GM12878 (cell line): ENCODE measurements at regions not wholly inside any gene's neighbourhood (a gene's known extent, or its start where the extent isn't known, plus 50 kb on each side); places are given as distances from the start of the nearest gene placed in this dataset.

ENCODE experiments used
- ATAC-seq: fragments of 200-7000 bp; cut with Tn5 transposase; 3 replicates; pipeline ENCODE4 v1.9.1; 2020; ENCODE audit warnings: mild to moderate bottlenecking, moderate library complexity
- BruUV-seq: library from RNA; stranded (reverse); fragments of 400-500 nt; replicated peaks from 2 replicates; lab custom pipeline; 2021; lab: Mats Ljungman, UMichigan
- CTCF ChIA-PET: fragments of 300-600 bp; sonication (Branson Sonifier 250); formaldehyde crosslinking; extraction: SDS; loops from one replicate; lab custom pipeline; 2021; ENCODE audit warnings: inconsistent platforms; lab: Yijun Ruan, JAX
- POLR2A ChIA-PET: fragments of 350-600 bp; formaldehyde crosslinking; extraction: SDS; loops from one replicate; lab custom pipeline; 2021; ENCODE audit warnings: inconsistent platforms; lab: Charles Lee
- RAD21 ChIA-PET: fragments of 300-600 bp; sonication (Branson Sonifier 250); formaldehyde crosslinking; loops from one replicate; lab custom pipeline; 2023; ENCODE audit warnings: antibody characterized with exemption; ENCODE audit not compliant: unreplicated experiment; lab: Charles Lee
- SMC1A ChIA-PET: fragments of 300-600 bp; sonication (Branson Sonifier 250); formaldehyde crosslinking; loops from one replicate; lab custom pipeline; 2023; ENCODE audit not compliant: unreplicated experiment, uncharacterized antibody; lab: Charles Lee
- DNase-seq: peaks from one replicate; pipeline ENCODE4 v3.0.0-alpha.2; 2011; ENCODE audit warnings: low read depth, low spot score
- FAIRE-seq: peaks from 3 replicates; lab custom pipeline; 2011; peaks lifted over from hg19 to GRCh38; lab: Jason Lieb, UNC
- H2AFZ ChIP-seq: 2 replicates; pipeline ENCODE4 v1.6.0; 2011; ENCODE audit warnings: low read depth, low read length, control low read depth; ENCODE audit not compliant: control insufficient read depth
- H3K27ac ChIP-seq: 2 replicates; pipeline ENCODE4 v1.5.1; 2011; ENCODE audit warnings: control low read depth; ENCODE audit not compliant: control insufficient read depth, insufficient read depth
- H3K27me3 ChIP-seq, 2 experiments: replicated peaks in 1 of 2; 2 replicates each; pipeline versions ENCODE4 v1.6.0 to v1.6.1; 2011; ENCODE audit warnings: low read length in 1 of 2; ENCODE audit not compliant: control insufficient read depth in 2 of 2, insufficient read depth in 2 of 2
- H3K36me3 ChIP-seq, 2 experiments: 2 replicates each; pipeline ENCODE4 v1.5.1; 2011; ENCODE audit warnings: low read length in 1 of 2; ENCODE audit not compliant: control insufficient read depth in 2 of 2, insufficient read depth in 2 of 2
- H3K4me1 ChIP-seq: 2 replicates; pipeline ENCODE4 v1.6.1; 2011; ENCODE audit warnings: mild to moderate bottlenecking, low read length, moderate library complexity, mixed read lengths; ENCODE audit not compliant: control insufficient read depth, insufficient read depth
- H3K4me2 ChIP-seq: 2 replicates; pipeline ENCODE4 v1.6.0; 2011; ENCODE audit warnings: control low read depth; ENCODE audit not compliant: control insufficient read depth, insufficient read depth
- H3K4me3 ChIP-seq: fragments of 200-600 bp; sonication (generic); 2 replicates; pipeline ENCODE4 v1.5.1; 2016
- H3K79me2 ChIP-seq: 2 replicates; pipeline ENCODE4 v1.6.0; 2011; ENCODE audit warnings: low read length; ENCODE audit not compliant: control insufficient read depth, insufficient read depth
- H3K9ac ChIP-seq: 2 replicates; pipeline ENCODE4 v1.8.0; 2011; ENCODE audit warnings: low read length, control low read depth, mixed read lengths; ENCODE audit not compliant: control insufficient read depth, insufficient read depth
- H3K9me3 ChIP-seq: replicated peaks from 3 replicates; pipeline ENCODE4 v1.5.1; 2011; ENCODE audit warnings: mild to moderate bottlenecking, low read length; ENCODE audit not compliant: control insufficient read depth, insufficient read depth
- H4K20me1 ChIP-seq: 2 replicates; pipeline ENCODE4 v1.6.0; 2011; ENCODE audit not compliant: control insufficient read depth, insufficient read depth
- BACH1 ChIP-seq: fragments of 450-650 bp; IDR thresholded peaks from 2 replicates; pipeline ENCODE4 v1.6.1; 2017; ENCODE audit warnings: mild to moderate bottlenecking, borderline replicate concordance
- CBX5 ChIP-seq: sonication (generic); IDR thresholded peaks from 2 replicates; pipeline ENCODE4 v1.6.1; 2016; ENCODE audit warnings: low read depth, moderate library complexity, mild to moderate bottlenecking, inconsistent platforms
- IRF4 ChIP-seq: IDR thresholded peaks from 2 replicates; pipeline ENCODE4 v1.6.1; 2011; ENCODE audit warnings: low read depth, low read length
- KDM1A ChIP-seq: fragments of 200-600 bp; sonication (generic); IDR thresholded peaks from 2 replicates; pipeline ENCODE4 v1.6.1; 2016; ENCODE audit warnings: borderline replicate concordance
- MTA3 ChIP-seq: IDR thresholded peaks from 2 replicates; pipeline ENCODE4 v1.6.1; 2012; ENCODE audit warnings: low read length, inconsistent platforms, borderline replicate concordance
- RAD21 ChIP-seq: IDR thresholded peaks from 2 replicates; pipeline ENCODE4 v1.6.1; 2011; ENCODE audit warnings: mild to moderate bottlenecking, low read depth, low read length, moderate library complexity; ENCODE audit not compliant: insufficient read depth
- SMARCA5 ChIP-seq: fragments of 450-650 bp; IDR thresholded peaks from 2 replicates; pipeline ENCODE4 v1.6.1; 2017; ENCODE audit warnings: mild to moderate bottlenecking
- SUZ12 ChIP-seq: fragments of 200-600 bp; sonication (generic); IDR thresholded peaks from one replicate; pipeline ENCODE4 v1.6.1; 2018; ENCODE audit warnings: antibody characterized with exemption, mild to moderate bottlenecking; ENCODE audit not compliant: unreplicated experiment
- WRNIP1 ChIP-seq: IDR thresholded peaks from 2 replicates; pipeline ENCODE4 v1.6.1; 2011; ENCODE audit warnings: low read depth, low read length, improper control_type of control experiment, borderline replicate concordance
- WGBS: methylation state at CpG from one replicate; pipeline ENCODE4 v1.1.6; 2016; ENCODE audit warnings: low lambda C conversion rate; ENCODE audit not compliant: insufficient replicate concordance, insufficient coverage; ENCODE audit errors: missing lambda C conversion rate; 5-methylcytosine and 5-hydroxymethylcytosine counted together
- in situ Hi-C: fragments of 300-500 bp; cut with MboI; formaldehyde crosslinking; loops from 9 replicates; pipeline ENCODE4 v1.14.3; 2018; ENCODE audit warnings: mixed read lengths
- intact Hi-C: fragments of 100-400 bp; cut with micrococcal nuclease; formaldehyde crosslinking; loops from one replicate; pipeline ENCODE4 v1.14.2; 2022; ENCODE audit not compliant: unreplicated experiment
- TF ChIP-seq, protein P1 (sequence below): IDR thresholded peaks from 2 replicates; pipeline ENCODE4 v1.6.1; 2012; ENCODE audit warnings: low read depth, low read length, improper control_type of control experiment
- TF ChIP-seq, protein P2 (sequence below): fragments of 450-650 bp; IDR thresholded peaks from 2 replicates; pipeline ENCODE4 v1.6.1; 2017; ENCODE audit warnings: borderline replicate concordance
- TF ChIP-seq, protein P3 (sequence below): IDR thresholded peaks from 2 replicates; pipeline ENCODE4 v1.6.1; 2012; ENCODE audit warnings: low read length, inconsistent platforms

DNA sequence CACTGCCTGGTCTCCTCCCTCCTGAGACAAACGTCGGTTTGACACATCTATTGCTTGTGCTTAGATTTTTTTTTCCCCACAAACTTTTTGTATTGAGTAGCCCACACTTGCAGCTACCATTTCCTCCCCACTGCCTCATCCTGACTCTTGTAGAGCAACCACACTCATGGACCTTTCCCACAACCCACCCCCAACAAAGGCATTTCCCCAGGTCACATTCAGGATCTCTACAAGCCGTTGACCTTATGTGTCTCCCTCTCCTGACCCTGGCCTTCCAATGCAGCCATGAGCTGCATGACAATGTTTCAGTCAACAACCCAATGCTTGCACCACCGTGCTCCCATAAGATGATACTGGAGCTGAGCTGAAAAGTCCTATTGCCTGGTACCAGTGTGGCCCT, 91.9 kb upstream of the MKI67 start:
- H2AFZ ChIP-seq, result no peak overlapping the region
- POLR2A ChIA-PET, result no interaction called here
- WGBS, result 5% methylated on average over 4 of the region's 4 CpGs
- peaks cover 3 to 5% of the 10 kb centered on the region in 2 experiments for H3K27me3 ChIP-seq
- no peaks in the 10 kb centered on the region for H4K20me1 ChIP-seq
- no peak overlapping the region for H3K27ac ChIP-seq
- intact Hi-C loops (no loop called here), in situ Hi-C loops (no loop called here)
- no peaks in the 10 kb centered on the region for H3K4me1 ChIP-seq
- CTCF ChIA-PET, result no interaction called here
- TF ChIP-seq BACH1, result no peak
- TF ChIP-seq RAD21, result no peak
- TF ChIP-seq MTA3, result no peak
- no peak for TF ChIP-seq WRNIP1
- no peak for TF ChIP-seq KDM1A
- TF ChIP-seq CBX5, result no peak
- no peak overlapping the region for H3K4me3 ChIP-seq
- BruUV-seq, result no TSS peak
- ATAC-seq (no peak), FAIRE-seq (no peak), DNase-seq (no peak)
- H3K9ac ChIP-seq, result no peak overlapping the region
- H3K9me3 ChIP-seq, result no peaks in the 10 kb centered on the region
- H3K4me2 ChIP-seq, result no peak overlapping the region
- SMC1A ChIA-PET, result no interaction called here
- RAD21 ChIA-PET, result no interaction called here
- H3K79me2 ChIP-seq, result no peaks in the 10 kb centered on the region
- no peaks in the 10 kb centered on the region for H3K36me3 ChIP-seq

DNA sequence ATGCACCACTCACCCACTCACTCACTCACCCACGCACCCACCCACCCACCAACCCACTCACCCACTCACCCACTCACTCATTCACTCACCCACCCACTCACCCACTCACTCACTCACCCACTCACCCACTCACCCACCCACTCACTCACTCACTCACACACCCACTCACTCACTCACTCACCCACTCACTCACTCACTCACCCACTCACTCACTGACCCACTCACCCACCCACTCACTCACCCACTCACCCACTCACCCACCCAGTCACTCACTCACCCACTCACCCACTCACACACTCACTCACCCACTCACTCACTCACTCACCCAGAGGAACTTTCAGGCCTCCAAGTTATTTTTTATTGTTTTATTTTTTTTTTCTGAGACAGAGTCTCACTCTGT, 93.1 kb upstream of the MKI67 start:
- ATAC-seq (no peak), DNase-seq (no peak), FAIRE-seq (no peak)
- H3K27me3 ChIP-seq, result peaks cover 3 to 5% of the 10 kb centered on the region in 2 experiments
- no peak overlapping the region for H3K27ac ChIP-seq
- no peaks in the 10 kb centered on the region for H3K4me1 ChIP-seq
- no peaks in the 10 kb centered on the region for H4K20me1 ChIP-seq
- BruUV-seq, result no TSS peak
- ChIA-PET POLR2A (no interaction called here), CTCF (no interaction called here), SMC1A (no interaction called here), RAD21 (interaction anchor here (0.6 kb wide), 1 partner anchor 35 kb away, joined by 3 read pairs; no protein-coding TSS in a partner anchor)
- TF ChIP-seq, protein P1, sequence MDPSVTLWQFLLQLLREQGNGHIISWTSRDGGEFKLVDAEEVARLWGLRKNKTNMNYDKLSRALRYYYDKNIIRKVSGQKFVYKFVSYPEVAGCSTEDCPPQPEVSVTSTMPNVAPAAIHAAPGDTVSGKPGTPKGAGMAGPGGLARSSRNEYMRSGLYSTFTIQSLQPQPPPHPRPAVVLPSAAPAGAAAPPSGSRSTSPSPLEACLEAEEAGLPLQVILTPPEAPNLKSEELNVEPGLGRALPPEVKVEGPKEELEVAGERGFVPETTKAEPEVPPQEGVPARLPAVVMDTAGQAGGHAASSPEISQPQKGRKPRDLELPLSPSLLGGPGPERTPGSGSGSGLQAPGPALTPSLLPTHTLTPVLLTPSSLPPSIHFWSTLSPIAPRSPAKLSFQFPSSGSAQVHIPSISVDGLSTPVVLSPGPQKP, result no peak
- TF ChIP-seq, protein P2, sequence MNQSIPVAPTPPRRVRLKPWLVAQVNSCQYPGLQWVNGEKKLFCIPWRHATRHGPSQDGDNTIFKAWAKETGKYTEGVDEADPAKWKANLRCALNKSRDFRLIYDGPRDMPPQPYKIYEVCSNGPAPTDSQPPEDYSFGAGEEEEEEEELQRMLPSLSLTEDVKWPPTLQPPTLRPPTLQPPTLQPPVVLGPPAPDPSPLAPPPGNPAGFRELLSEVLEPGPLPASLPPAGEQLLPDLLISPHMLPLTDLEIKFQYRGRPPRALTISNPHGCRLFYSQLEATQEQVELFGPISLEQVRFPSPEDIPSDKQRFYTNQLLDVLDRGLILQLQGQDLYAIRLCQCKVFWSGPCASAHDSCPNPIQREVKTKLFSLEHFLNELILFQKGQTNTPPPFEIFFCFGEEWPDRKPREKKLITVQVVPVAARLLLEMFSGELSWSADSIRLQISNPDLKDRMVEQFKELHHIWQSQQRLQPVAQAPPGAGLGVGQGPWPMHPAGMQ, result no peak
- TF ChIP-seq, protein P3, sequence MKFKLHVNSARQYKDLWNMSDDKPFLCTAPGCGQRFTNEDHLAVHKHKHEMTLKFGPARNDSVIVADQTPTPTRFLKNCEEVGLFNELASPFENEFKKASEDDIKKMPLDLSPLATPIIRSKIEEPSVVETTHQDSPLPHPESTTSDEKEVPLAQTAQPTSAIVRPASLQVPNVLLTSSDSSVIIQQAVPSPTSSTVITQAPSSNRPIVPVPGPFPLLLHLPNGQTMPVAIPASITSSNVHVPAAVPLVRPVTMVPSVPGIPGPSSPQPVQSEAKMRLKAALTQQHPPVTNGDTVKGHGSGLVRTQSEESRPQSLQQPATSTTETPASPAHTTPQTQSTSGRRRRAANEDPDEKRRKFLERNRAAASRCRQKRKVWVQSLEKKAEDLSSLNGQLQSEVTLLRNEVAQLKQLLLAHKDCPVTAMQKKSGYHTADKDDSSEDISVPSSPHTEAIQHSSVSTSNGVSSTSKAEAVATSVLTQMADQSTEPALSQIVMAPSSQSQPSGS, result no peak
- TF ChIP-seq SMARCA5 (no peak), SUZ12 (no peak), IRF4 (no peak)
- H3K79me2 ChIP-seq, result no peaks in the 10 kb centered on the region
- no peaks in the 10 kb centered on the region for H3K36me3 ChIP-seq
- 0% methylated on average over 1 of the region's 1 CpG for WGBS
- no peak overlapping the region for H3K9ac ChIP-seq
- H3K4me3 ChIP-seq, result no peak overlapping the region
- H3K4me2 ChIP-seq, result no peak overlapping the region
- H2AFZ ChIP-seq, result no peak overlapping the region
- intact Hi-C loops, result no loop called here
- in situ Hi-C loops, result no loop called here
- no peaks in the 10 kb centered on the region for H3K9me3 ChIP-seq
